Sigmoid colon (tissue), 4 donors: ENCODE measurements at regions not wholly inside any gene's neighbourhood (a gene's known extent, or its start where the extent isn't known, plus 50 kb on each side); places are given as distances from the start of the nearest gene placed in this dataset.

Source experiments
- POLR2A ChIP-seq, 2 donors: fragments of 450-650 bp; IDR thresholded peaks; one replicate each; pipeline ENCODE4 v1.6.1; 2016; ENCODE audit warnings: antibody characterized with exemption in 2 of 2, mild to moderate bottlenecking in 2 of 2, moderate library complexity in 2 of 2
- POLR2AphosphoS5 ChIP-seq, 4 donors: sonication (generic); formaldehyde crosslinking; IDR thresholded peaks; one replicate each; pipeline ENCODE4 v1.6.1; 2017; ENCODE audit warnings: antibody characterized with exemption in 4 of 4
- TF ChIP-seq, protein P1 (sequence below), 4 experiments: fragments of 450-650 bp in 3 of 4; fragments of 200-600 bp in 1 of 4; IDR thresholded peaks; one replicate each; pipeline ENCODE4 v1.5.1; 2016 to 2019; ENCODE audit warnings: antibody characterized with exemption in 4 of 4, mild to moderate bottlenecking in 3 of 4, moderate library complexity in 2 of 4

- TF ChIP-seq, protein P1, sequence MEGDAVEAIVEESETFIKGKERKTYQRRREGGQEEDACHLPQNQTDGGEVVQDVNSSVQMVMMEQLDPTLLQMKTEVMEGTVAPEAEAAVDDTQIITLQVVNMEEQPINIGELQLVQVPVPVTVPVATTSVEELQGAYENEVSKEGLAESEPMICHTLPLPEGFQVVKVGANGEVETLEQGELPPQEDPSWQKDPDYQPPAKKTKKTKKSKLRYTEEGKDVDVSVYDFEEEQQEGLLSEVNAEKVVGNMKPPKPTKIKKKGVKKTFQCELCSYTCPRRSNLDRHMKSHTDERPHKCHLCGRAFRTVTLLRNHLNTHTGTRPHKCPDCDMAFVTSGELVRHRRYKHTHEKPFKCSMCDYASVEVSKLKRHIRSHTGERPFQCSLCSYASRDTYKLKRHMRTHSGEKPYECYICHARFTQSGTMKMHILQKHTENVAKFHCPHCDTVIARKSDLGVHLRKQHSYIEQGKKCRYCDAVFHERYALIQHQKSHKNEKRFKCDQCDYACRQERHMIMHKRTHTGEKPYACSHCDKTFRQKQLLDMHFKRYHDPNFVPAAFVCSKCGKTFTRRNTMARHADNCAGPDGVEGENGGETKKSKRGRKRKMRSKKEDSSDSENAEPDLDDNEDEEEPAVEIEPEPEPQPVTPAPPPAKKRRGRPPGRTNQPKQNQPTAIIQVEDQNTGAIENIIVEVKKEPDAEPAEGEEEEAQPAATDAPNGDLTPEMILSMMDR (IDR thresholded peaks at IDR 0.05), result no peak
- TF ChIP-seq POLR2AphosphoS5 (IDR thresholded peaks at IDR 0.05) (no peak), POLR2A (IDR thresholded peaks at IDR 0.05) (no peak)
Measured at GRCh38 chr3:102302020-102302419, 132.8 kb upstream of the ZPLD1 start.
